Esophagus muscularis mucosa (tissue), 4 donors: ENCODE measurements at regions not wholly inside any gene's neighbourhood (a gene's known extent, or its start where the extent isn't known, plus 50 kb on each side); places are given as distances from the start of the nearest gene placed in this dataset.

ENCODE experiments used
- CTCF ChIP-seq, 3 experiments: fragments of 200-600 bp in 2 of 3; fragments of 450-650 bp in 1 of 3; sonication (generic) in 2 of 3; IDR thresholded peaks; one replicate each; pipeline ENCODE4 v1.5.1; 2017 to 2019; ENCODE audit warnings: antibody characterized with exemption in 3 of 3, mild to moderate bottlenecking in 2 of 3, moderate library complexity in 1 of 3
- EP300 ChIP-seq: sonication (generic); formaldehyde crosslinking; IDR thresholded peaks from one replicate; pipeline ENCODE4 v1.6.1; 2017; ENCODE audit warnings: antibody characterized with exemption
- POLR2AphosphoS5 ChIP-seq, 2 donors: sonication (generic); formaldehyde crosslinking; IDR thresholded peaks; one replicate each; pipeline ENCODE4 v1.6.1; 2017; ENCODE audit warnings: antibody characterized with exemption in 2 of 2

- no peak for TF ChIP-seq CTCF (IDR thresholded peaks at IDR 0.05)
- no peak for TF ChIP-seq EP300
- TF ChIP-seq POLR2AphosphoS5 (IDR thresholded peaks at IDR 0.05) = no peak
Measured at GRCh38 chr5:7321724-7322123, 74.2 kb upstream of the ADCY2 start.
